HUES48 (cell line): ENCODE measurements at regions not wholly inside any gene's neighbourhood (a gene's known extent, or its start where the extent isn't known, plus 50 kb on each side); places are given as distances from the start of the nearest gene placed in this dataset.
"Not testable (repeated sequence)": the region's sequence is repeated elsewhere in the genome, so short reads cannot be mapped to it uniquely, and the experiment has no call there.

Experiments
- H3K27ac ChIP-seq: one replicate; pipeline ENCODE4 v1.7.0; 2013; ENCODE audit warnings: low read depth, low read length, inconsistent platforms
- H3K27me3 ChIP-seq: 2 replicates; pipeline ENCODE4 v1.6.1; 2013; ENCODE audit warnings: mild to moderate bottlenecking, low read length; ENCODE audit not compliant: control insufficient read depth, insufficient read depth
- H3K36me3 ChIP-seq: 2 replicates; pipeline ENCODE4 v1.6.1; 2013; ENCODE audit warnings: low read length; ENCODE audit not compliant: control insufficient read depth, insufficient read depth
- H3K4me1 ChIP-seq: 2 replicates; pipeline ENCODE4 v1.6.1; 2013; ENCODE audit warnings: mild to moderate bottlenecking, low read length; ENCODE audit not compliant: control insufficient read depth, insufficient read depth
- H3K4me3 ChIP-seq: 2 replicates; pipeline ENCODE4 v1.5.1; 2013; ENCODE audit warnings: mild to moderate bottlenecking, low read depth, low read length
- H3K9ac ChIP-seq: 2 replicates; pipeline ENCODE4 v1.6.1; 2013; ENCODE audit warnings: mild to moderate bottlenecking, low read depth, low read length, moderate library complexity
- H3K9me3 ChIP-seq: 2 replicates; pipeline ENCODE4 v1.6.1; 2013; ENCODE audit warnings: low read length; ENCODE audit not compliant: control insufficient read depth, insufficient read depth

DNA sequence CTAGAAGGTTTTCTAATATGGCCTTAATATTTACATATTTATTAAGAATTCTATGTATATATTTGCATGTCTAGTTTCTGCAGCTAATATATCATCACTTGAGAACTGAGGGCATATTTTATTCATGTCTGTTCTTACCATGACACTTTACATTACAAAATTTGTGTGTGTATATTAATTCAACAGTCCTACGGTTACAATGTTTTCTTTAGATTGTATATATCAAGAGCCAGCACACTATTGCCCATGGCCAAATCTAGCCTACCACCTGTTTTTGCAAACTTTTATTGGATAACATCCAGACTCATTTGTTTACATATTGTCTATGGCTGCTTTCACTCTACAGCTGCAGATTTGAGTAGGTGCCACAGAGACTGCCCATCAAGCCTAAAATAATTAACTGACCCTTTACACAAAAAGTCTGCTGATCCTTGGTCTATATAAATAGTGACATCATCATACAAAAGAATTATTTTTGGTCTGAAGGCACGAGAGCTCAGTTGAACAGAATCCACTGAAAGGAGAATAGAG, 577.4 kb upstream of the PBX1 start:
- H3K36me3 ChIP-seq = no peaks in the 10 kb centered on the region
- no peak overlapping the region for H3K9ac ChIP-seq
- H3K4me3 ChIP-seq = no peak overlapping the region
- no peaks in the 10 kb centered on the region for H3K9me3 ChIP-seq
- H3K27ac ChIP-seq = no peak overlapping the region
- H3K4me1 ChIP-seq = no peaks in the 10 kb centered on the region
- H3K27me3 ChIP-seq = no peaks in the 10 kb centered on the region

GRCh38 chr1:163983097-163983496, 575.9 kb upstream of the PBX1 start:
- Histone ChIP-seq H3K4me3 (no peak overlapping the region), H3K9ac (no peak overlapping the region), H3K27ac (no peak overlapping the region), H3K9me3 (no peaks in the 10 kb centered on the region), H3K36me3 (no peaks in the 10 kb centered on the region), H3K4me1 (no peaks in the 10 kb centered on the region), H3K27me3 (no peaks in the 10 kb centered on the region)

DNA sequence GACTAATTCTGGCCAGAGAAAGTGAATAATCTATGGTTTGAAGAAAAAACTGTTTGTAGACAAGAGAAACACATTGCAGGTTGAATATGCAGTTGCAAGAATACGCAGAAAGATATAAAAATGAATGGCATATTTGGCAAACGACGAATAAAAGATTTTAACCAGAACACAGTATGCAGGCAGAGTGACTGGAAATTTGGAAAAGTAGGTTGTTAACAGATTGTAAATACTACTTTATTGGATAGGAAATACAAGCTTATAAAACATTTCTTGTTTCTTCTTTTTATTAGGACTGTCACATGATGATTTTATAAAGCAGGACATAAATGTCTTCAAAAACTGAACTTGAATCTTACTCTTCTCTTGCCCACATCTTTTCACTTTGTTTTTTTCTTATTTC, 573.3 kb upstream of the PBX1 start:
- Histone ChIP-seq H3K27ac (no peak overlapping the region), H3K4me1 (no peaks in the 10 kb centered on the region), H3K9ac (no peak overlapping the region), H3K36me3 (no peaks in the 10 kb centered on the region), H3K4me3 (no peak overlapping the region), H3K27me3 (no peaks in the 10 kb centered on the region), H3K9me3 (no peaks in the 10 kb centered on the region)

DNA sequence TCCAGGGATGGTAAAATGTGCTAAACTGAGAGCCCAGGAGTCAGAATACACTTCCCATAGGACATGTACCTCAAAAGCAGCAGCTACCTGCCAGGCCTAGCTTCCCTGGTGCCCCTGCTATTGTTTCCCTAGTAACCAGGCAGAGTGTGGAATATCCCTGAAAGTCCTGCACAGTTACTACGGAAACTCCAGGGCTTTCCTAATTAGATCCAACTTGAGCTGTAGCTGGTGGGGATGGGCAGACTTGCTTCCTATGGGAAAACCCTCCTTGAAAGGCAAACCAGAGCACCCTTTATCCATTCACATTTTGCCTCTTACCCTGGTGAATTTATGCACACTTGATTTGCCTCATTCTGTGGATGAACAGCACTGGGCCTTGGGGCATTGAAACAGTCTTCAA, 559.9 kb upstream of the PBX1 start:
- Histone ChIP-seq H3K9me3 (peaks cover 3% of the 10 kb centered on the region; the same call in 1 of the 2 replicates), H3K9ac (no peak overlapping the region), H3K4me1 (no peaks in the 10 kb centered on the region), H3K36me3 (no peaks in the 10 kb centered on the region), H3K4me3 (no peak overlapping the region), H3K27me3 (no peaks in the 10 kb centered on the region), H3K27ac (no peak overlapping the region)

GRCh38 chr1:164006186-164006585, 552.8 kb upstream of the PBX1 start:
- H3K27me3 ChIP-seq, H3K36me3 ChIP-seq: not testable (repeated sequence)

DNA sequence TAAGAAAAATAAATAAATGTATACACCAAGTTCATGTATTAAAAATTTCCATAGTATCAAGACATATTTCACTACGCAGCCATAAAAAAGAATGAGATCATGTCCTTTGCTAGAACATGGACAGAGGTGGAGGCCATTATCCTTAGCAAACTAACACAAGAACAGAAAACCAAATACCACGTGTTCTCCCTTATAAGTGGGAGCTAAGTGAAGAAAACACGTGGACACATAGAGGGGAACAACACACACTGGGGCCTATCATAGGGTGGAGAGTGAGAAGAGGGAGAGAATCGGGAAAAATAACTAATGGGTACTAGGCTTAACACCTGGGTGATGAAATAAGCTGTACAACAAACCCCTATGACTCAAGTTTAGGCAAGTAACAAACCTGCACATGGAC, 552.4 kb upstream of the PBX1 start:
- Histone ChIP-seq H3K9me3 (no peaks in the 10 kb centered on the region), H3K36me3 (no peaks in the 10 kb centered on the region), H3K9ac (no peak overlapping the region), H3K4me3 (no peak overlapping the region), H3K27ac (no peak overlapping the region), H3K4me1 (no peaks in the 10 kb centered on the region), H3K27me3 (no peaks in the 10 kb centered on the region)

More at GRCh38 chr1:164006186-164006585, 552.8 kb upstream of the PBX1 start:
- not testable (repeated sequence) for H3K9ac ChIP-seq, H3K4me3 ChIP-seq, H3K27ac ChIP-seq, H3K4me1 ChIP-seq, H3K9me3 ChIP-seq

GRCh38 chr1:164017239-164017638, 541.7 kb upstream of the PBX1 start:
- Histone ChIP-seq H3K4me1 (no peaks in the 10 kb centered on the region), H3K4me3 (no peak overlapping the region), H3K9me3 (no peaks in the 10 kb centered on the region; the same call in 1 of the 2 replicates), H3K36me3 (no peaks in the 10 kb centered on the region), H3K9ac (no peak overlapping the region), H3K27ac (no peak overlapping the region), H3K27me3 (no peaks in the 10 kb centered on the region)

DNA sequence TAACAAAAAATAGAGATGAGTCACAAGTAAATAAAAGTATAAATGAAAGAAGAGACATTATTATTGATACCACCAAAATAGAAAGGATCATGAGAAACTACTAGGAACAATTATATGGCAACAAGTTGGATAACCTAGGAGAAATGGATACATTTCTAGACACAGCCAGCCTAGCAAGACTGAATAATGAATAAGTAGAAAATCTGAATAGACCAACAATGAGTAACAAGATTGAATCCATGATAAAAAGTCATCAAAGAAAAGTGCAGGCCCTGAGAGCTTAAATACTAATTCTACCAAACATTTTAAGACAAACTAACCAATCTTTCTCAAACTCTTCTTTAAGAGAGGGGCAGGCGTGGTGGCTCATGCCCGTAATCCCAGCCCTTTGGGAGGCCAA, 538.6 kb upstream of the PBX1 start:
- H3K27me3 ChIP-seq = no peaks in the 10 kb centered on the region
- H3K4me3 ChIP-seq = no peak overlapping the region
- no peaks in the 10 kb centered on the region for H3K4me1 ChIP-seq
- no peaks in the 10 kb centered on the region for H3K9me3 ChIP-seq
- H3K9ac ChIP-seq = no peak overlapping the region
- H3K36me3 ChIP-seq = no peaks in the 10 kb centered on the region
- H3K27ac ChIP-seq = no peak overlapping the region

DNA sequence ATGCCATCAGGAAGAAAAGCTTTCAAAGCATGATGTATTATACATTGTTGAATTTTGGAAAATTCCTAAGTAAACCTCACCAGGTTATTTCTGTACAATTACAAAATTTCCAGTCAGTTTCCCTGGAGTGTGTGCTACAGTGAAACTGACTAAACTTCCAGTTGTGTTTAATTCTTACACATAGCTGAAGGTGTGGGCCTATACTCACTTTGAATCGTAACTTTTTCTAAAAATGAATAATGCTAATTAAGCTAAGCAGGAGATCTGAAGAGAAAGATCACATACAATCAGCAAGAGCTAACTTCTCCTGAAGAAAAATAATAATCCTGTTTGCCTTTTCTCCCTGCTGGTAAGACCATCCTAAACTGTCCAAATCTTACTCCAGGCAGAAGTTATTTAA, 537.2 kb upstream of the PBX1 start:
- Histone ChIP-seq H3K36me3 (no peaks in the 10 kb centered on the region), H3K27me3 (no peaks in the 10 kb centered on the region), H3K4me3 (no peak overlapping the region), H3K27ac (no peak overlapping the region), H3K4me1 (no peaks in the 10 kb centered on the region), H3K9me3 (no peaks in the 10 kb centered on the region), H3K9ac (no peak overlapping the region)

- Histone ChIP-seq H3K36me3 (no peaks in the 10 kb centered on the region), H3K4me1 (no peaks in the 10 kb centered on the region), H3K9me3 (peaks cover 9% of the 10 kb centered on the region), H3K27ac (no peak overlapping the region), H3K4me3 (no peak overlapping the region), H3K27me3 (no peaks in the 10 kb centered on the region), H3K9ac (no peak overlapping the region)
Observed at GRCh38 chr1:164033782-164034181, 525.2 kb upstream of the PBX1 start.

DNA sequence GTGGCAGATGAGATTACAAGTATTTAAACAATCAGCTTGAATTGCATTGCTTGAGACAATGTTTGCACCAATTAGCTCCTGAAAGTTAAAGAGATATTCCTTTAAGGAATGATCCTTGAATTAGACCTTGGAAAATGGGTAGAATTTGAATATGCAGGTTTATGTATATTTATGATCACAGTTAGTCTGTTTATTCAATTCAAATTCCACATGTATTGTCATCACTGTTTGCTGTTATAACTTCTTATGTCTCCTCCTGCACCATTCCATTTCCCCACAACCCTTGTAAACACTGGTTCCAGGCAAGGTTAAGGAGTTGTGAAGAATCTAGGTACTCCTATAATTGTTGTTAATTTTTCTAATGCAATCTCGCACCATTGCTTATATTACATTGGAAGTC, 518.2 kb upstream of the PBX1 start:
- H3K36me3 ChIP-seq = no peaks in the 10 kb centered on the region
- no peaks in the 10 kb centered on the region for H3K9me3 ChIP-seq
- H3K4me3 ChIP-seq = no peak overlapping the region
- no peaks in the 10 kb centered on the region for H3K27me3 ChIP-seq
- H3K9ac ChIP-seq = no peak overlapping the region
- no peak overlapping the region for H3K27ac ChIP-seq
- no peaks in the 10 kb centered on the region for H3K4me1 ChIP-seq

DNA sequence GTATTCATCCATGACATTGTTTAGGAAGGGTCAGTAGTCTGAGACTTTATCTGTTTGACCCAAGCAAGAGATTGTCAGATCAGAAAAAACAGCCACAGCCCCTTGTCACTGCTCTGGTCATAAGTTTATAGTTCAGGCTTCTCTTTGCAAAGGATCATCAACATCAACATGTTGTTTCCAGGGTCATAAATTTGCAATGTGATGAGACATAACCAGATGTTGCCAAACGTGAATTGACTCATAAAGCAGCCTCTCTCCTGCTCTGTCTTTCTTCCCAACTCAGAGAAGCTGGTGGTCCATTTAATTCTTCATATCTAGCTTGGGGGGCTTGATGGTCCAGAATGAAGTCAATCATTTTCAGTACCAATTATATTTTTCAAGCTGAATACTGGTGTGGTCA, 507.2 kb upstream of the PBX1 start:
- H3K27me3 ChIP-seq = no peaks in the 10 kb centered on the region
- peaks cover 3% of the 10 kb centered on the region for H3K4me1 ChIP-seq
- H3K36me3 ChIP-seq = no peaks in the 10 kb centered on the region
- H3K9ac ChIP-seq = no peak overlapping the region
- no peak overlapping the region for H3K4me3 ChIP-seq
- H3K9me3 ChIP-seq = no peaks in the 10 kb centered on the region
- no peak overlapping the region for H3K27ac ChIP-seq
